ENCODE measurements at regions not wholly inside any gene's neighbourhood (a gene's known extent, or its start where the extent isn't known, plus 50 kb on each side); places are given as distances from the start of the nearest gene placed in this dataset.

DNA sequence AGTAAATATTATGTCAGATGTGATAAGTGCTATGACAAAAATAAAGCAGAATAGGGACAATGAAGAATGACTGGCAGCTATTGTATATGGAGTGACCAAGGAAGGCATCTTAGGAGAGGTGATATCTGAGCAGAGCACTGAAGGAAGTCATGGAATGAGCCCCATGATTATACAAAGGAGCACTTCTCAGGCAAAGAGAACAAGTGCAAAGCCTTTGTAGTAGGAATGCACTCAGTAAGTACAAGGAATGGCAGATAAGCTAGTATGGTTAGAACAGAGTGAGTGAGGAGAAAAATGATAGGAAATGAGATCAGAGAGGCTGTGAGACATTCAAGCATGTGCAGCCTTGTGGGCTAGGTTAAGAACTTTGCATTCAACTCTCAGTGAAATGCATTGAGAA, 214.8 kb downstream of the LURAP1L start:
- no peaks in the 10 kb centered on the region for H3K36me3 ChIP-seq
- no peak overlapping the region for H3K27ac ChIP-seq
- Mint-ChIP-seq H3K4me1 (no peaks in the 10 kb centered on the region), H3K27me3 (ENCODE audit: insufficient read depth, low read depth) (no peaks in the 10 kb centered on the region), H3K27ac (no peak overlapping the region), H3K36me3 (no peaks in the 10 kb centered on the region), H3K4me3 (no peak overlapping the region), H3K9me3 (no peaks in the 10 kb centered on the region)
- no peaks in the 10 kb centered on the region for H3K27me3 ChIP-seq
- H3K4me3 ChIP-seq = no peak overlapping the region
- H3K9me3 ChIP-seq (ENCODE audit: low read depth) = no peaks in the 10 kb centered on the region
- H3K9ac ChIP-seq = no peak overlapping the region
- no peaks in the 10 kb centered on the region for H3K4me1 ChIP-seq
- H3K79me2 ChIP-seq (ENCODE audit: low read depth) = no peaks in the 10 kb centered on the region
- H2AFZ ChIP-seq (replicated peaks) = no peak overlapping the region
- TF ChIP-seq EZH2phosphoT487 (IDR thresholded peaks at IDR 0.05) (no peak), EZH2 (IDR thresholded peaks at IDR 0.05) (no peak)
- TF ChIP-seq, protein P1, sequence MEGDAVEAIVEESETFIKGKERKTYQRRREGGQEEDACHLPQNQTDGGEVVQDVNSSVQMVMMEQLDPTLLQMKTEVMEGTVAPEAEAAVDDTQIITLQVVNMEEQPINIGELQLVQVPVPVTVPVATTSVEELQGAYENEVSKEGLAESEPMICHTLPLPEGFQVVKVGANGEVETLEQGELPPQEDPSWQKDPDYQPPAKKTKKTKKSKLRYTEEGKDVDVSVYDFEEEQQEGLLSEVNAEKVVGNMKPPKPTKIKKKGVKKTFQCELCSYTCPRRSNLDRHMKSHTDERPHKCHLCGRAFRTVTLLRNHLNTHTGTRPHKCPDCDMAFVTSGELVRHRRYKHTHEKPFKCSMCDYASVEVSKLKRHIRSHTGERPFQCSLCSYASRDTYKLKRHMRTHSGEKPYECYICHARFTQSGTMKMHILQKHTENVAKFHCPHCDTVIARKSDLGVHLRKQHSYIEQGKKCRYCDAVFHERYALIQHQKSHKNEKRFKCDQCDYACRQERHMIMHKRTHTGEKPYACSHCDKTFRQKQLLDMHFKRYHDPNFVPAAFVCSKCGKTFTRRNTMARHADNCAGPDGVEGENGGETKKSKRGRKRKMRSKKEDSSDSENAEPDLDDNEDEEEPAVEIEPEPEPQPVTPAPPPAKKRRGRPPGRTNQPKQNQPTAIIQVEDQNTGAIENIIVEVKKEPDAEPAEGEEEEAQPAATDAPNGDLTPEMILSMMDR (IDR thresholded peaks at IDR 0.05) = no peak
- no peaks in the 10 kb centered on the region for H4K20me1 ChIP-seq (ENCODE audit: low read depth)
- H3F3A ChIP-seq (ENCODE audit: low read depth) = no peaks in the 10 kb centered on the region
- no peak overlapping the region for H3K4me2 ChIP-seq
- peak; percentile 6 for DNase-seq (ENCODE audit: low spot score)

GRCh38 chr9:12993466-12993865, 218.6 kb downstream of the LURAP1L start:
- Mint-ChIP-seq H3K4me1 (peaks cover 3% of the 10 kb centered on the region), H3K4me3 (no peak overlapping the region), H3K9me3 (no peaks in the 10 kb centered on the region), H3K27ac (no peak overlapping the region), H3K36me3 (no peaks in the 10 kb centered on the region), H3K27me3 (ENCODE audit: insufficient read depth, low read depth) (no peaks in the 10 kb centered on the region)
- Histone ChIP-seq H3K36me3 (no peaks in the 10 kb centered on the region), H3K9me3 (ENCODE audit: low read depth) (no peaks in the 10 kb centered on the region), H3K4me2 (no peak overlapping the region), H3K4me3 (no peak overlapping the region), H3F3A (ENCODE audit: low read depth) (no peaks in the 10 kb centered on the region), H4K20me1 (ENCODE audit: low read depth) (no peaks in the 10 kb centered on the region), H3K27me3 (no peaks in the 10 kb centered on the region), H3K9ac (no peak overlapping the region), H3K4me1 (no peaks in the 10 kb centered on the region), H2AFZ (replicated peaks) (no peak overlapping the region), H3K79me2 (ENCODE audit: low read depth) (no peaks in the 10 kb centered on the region), H3K27ac (no peak overlapping the region)
- no peak for DNase-seq (ENCODE audit: low spot score)
- no peak for TF ChIP-seq EZH2 (IDR thresholded peaks at IDR 0.05)
- TF ChIP-seq, protein P1 (IDR thresholded peaks at IDR 0.05) = no peak

- Histone ChIP-seq H2AFZ (replicated peaks) (no peak overlapping the region), H3F3A (ENCODE audit: low read depth) (no peaks in the 10 kb centered on the region), H3K9ac (no peak overlapping the region), H3K4me2 (no peak overlapping the region), H3K9me3 (ENCODE audit: low read depth) (no peaks in the 10 kb centered on the region), H3K4me1 (no peaks in the 10 kb centered on the region), H3K27ac (no peak overlapping the region), H3K36me3 (no peaks in the 10 kb centered on the region), H3K79me2 (ENCODE audit: low read depth) (no peaks in the 10 kb centered on the region), H3K27me3 (no peaks in the 10 kb centered on the region), H4K20me1 (ENCODE audit: low read depth) (no peaks in the 10 kb centered on the region), H3K4me3 (no peak overlapping the region)
- peaks cover 2% of the 10 kb centered on the region for H3K27me3 Mint-ChIP-seq (ENCODE audit: insufficient read depth, low read depth)
- no peak overlapping the region for H3K4me3 Mint-ChIP-seq
- DNase-seq (ENCODE audit: low spot score) = no peak
- no peaks in the 10 kb centered on the region for H3K9me3 Mint-ChIP-seq
- H3K27ac Mint-ChIP-seq = no peak overlapping the region
- no peaks in the 10 kb centered on the region for H3K36me3 Mint-ChIP-seq
- H3K4me1 Mint-ChIP-seq = peaks cover 5% of the 10 kb centered on the region
- no peak for TF ChIP-seq EZH2 (IDR thresholded peaks at IDR 0.05)
- TF ChIP-seq, protein P1 (IDR thresholded peaks at IDR 0.05) = no peak
- TF ChIP-seq EZH2phosphoT487 (IDR thresholded peaks at IDR 0.05) = no peak
Measured at GRCh38 chr9:12997009-12997408, 222.2 kb downstream of the LURAP1L start.
